ENCODE measurements at regions not wholly inside any gene's neighbourhood (a gene's known extent, or its start where the extent isn't known, plus 50 kb on each side); places are given as distances from the start of the nearest gene placed in this dataset.

DNA sequence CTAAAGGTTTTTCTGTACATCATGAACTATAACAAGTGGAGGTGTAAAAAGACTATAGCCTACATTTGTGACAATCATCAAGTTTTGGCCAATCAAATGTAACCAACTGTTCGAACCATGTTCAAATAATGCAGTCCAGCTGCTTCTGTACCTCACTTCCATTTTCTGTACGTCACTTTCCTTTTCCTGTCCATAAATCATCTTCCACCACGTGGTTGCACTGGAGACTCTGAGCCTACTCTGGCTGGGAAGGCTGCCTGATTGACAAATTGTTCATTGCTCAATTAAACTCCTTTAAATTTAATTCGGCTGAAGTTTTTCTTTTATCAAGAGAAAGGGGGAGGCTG, 270.4 kb upstream of the JARID2 start:
- FAIRE-seq (no peak), DNase-seq (ENCODE audit: low spot score) (no peak), ATAC-seq (no peak)
- Histone ChIP-seq H3K9ac (ENCODE audit: insufficient read depth, low read depth, low read length) (no peak overlapping the region), H3K27ac (ENCODE audit: extremely low read length, insufficient read depth, low read length) (no peak overlapping the region), H3K79me2 (ENCODE audit: insufficient read depth, low read length) (no peaks in the 10 kb centered on the region), H3K9me3 (ENCODE audit: low read length) (no peaks in the 10 kb centered on the region), H2AFZ (ENCODE audit: low read length) (no peak overlapping the region), H3K36me3 (replicated peaks in 1 of 2; ENCODE audit: control insufficient read depth in 1 of 2, insufficient read depth in 2 of 2, low read length in 2 of 2) (no peaks in the 10 kb centered on the region), H3K4me3 (replicated peaks in 1 of 3; ENCODE audit: insufficient read depth in 1 of 3, low read depth in 2 of 3, low read length in 3 of 3) (no peak overlapping the region), H3K27me3 (ENCODE audit: control insufficient read depth in 1 of 2, insufficient read depth in 2 of 2, low read length in 2 of 2) (no peaks in the 10 kb centered on the region), H3K4me1 (ENCODE audit: insufficient read depth, low read length) (no peaks in the 10 kb centered on the region), H4K20me1 (ENCODE audit: insufficient read depth, low read length) (no peaks in the 10 kb centered on the region), H3K4me2 (ENCODE audit: low read depth, low read length) (no peak overlapping the region)
- no TSS peak for BruUV-seq (replicated peaks)
- in situ Hi-C loops (cut with HindIII; ENCODE audit: extremely low pct_ligation_motif_present, low pct_unique_long_range_greater_than_20kb), result no loop called here
- POLR2A ChIA-PET, result no interaction called here
- CTCF ChIA-PET (ENCODE audit: low intra/inter-chr PET ratio, low total read pairs), result no interaction called here
- WGBS (ENCODE audit: low lambda C conversion rate), result 11% methylated on average over 4 of the region's 4 CpGs
- TF ChIP-seq CBX2 (IDR thresholded peaks at IDR 0.05; ENCODE audit: low read depth, low read length), result no peak
- TF ChIP-seq CBX2 (CRISPR knock-in tag; IDR thresholded peaks at IDR 0.05; ENCODE audit: low read depth), result no peak
- TF ChIP-seq GABPA (IDR thresholded peaks at IDR 0.05; ENCODE audit: low read depth, low read length), result no peak
- 0 out of 2 replicates have a peak, but pooled peaks have one; percentile 15 for TF ChIP-seq GABPA (CRISPR knock-in tag; IDR thresholded peaks at IDR 0.05; ENCODE audit: low read depth)
- TF ChIP-seq TAF1 (CRISPR knock-in tag; IDR thresholded peaks at IDR 0.05), result no peak
- no peak for TF ChIP-seq MTF2 (CRISPR knock-in tag; IDR thresholded peaks at IDR 0.05; ENCODE audit: borderline replicate concordance)
- no peak for TF ChIP-seq MAFK (conservative IDR thresholded peaks at IDR 0.05 in 1 of 2, IDR thresholded peaks at IDR 0.05 in 1 of 2; ENCODE audit: low read length in 2 of 2)
- intact Hi-C loops (cut with micrococcal nuclease; ENCODE audit: unreplicated experiment), result no loop called here

GRCh38 chr6:14977747-14978382, 268.0 kb upstream of the JARID2 start:
- no TSS peak for BruUV-seq (replicated peaks)
- H4K20me1 ChIP-seq (ENCODE audit: insufficient read depth, low read length), result no peaks in the 10 kb centered on the region
- no peak for ATAC-seq
- TF ChIP-seq ZNF7 (CRISPR knock-in tag; IDR thresholded peaks at IDR 0.05), result no peak
- 0 out of 2 replicates have a peak, but pooled peaks have one; percentile 5 for TF ChIP-seq CEBPB (IDR thresholded peaks at IDR 0.05; ENCODE audit: borderline replicate concordance, low read depth, low read length)
- H3K36me3 ChIP-seq (replicated peaks in 1 of 2; ENCODE audit: control insufficient read depth in 1 of 2, insufficient read depth in 2 of 2, low read length in 2 of 2), result no peaks in the 10 kb centered on the region
- 72% methylated on average over 1 of the region's 1 CpG for WGBS (ENCODE audit: low lambda C conversion rate)
- H3K79me2 ChIP-seq (ENCODE audit: insufficient read depth, low read length), result no peaks in the 10 kb centered on the region
- H3K4me3 ChIP-seq (replicated peaks in 1 of 3; ENCODE audit: insufficient read depth in 1 of 3, low read depth in 2 of 3, low read length in 3 of 3), result no peak overlapping the region
- H3K4me1 ChIP-seq (ENCODE audit: insufficient read depth, low read length), result no peaks in the 10 kb centered on the region
- no peak for DNase-seq (ENCODE audit: low spot score)
- in situ Hi-C loops (cut with HindIII; ENCODE audit: extremely low pct_ligation_motif_present, low pct_unique_long_range_greater_than_20kb) (no loop called here), intact Hi-C loops (cut with micrococcal nuclease; ENCODE audit: unreplicated experiment) (no loop called here)
- H3K27me3 ChIP-seq (ENCODE audit: control insufficient read depth in 1 of 2, insufficient read depth in 2 of 2, low read length in 2 of 2), result no peaks in the 10 kb centered on the region
- H3K9me3 ChIP-seq (ENCODE audit: low read length), result no peaks in the 10 kb centered on the region
- no peak overlapping the region for H3K27ac ChIP-seq (ENCODE audit: extremely low read length, insufficient read depth, low read length)
- no peak for FAIRE-seq
- ChIA-PET CTCF (ENCODE audit: low intra/inter-chr PET ratio, low total read pairs) (no interaction called here), POLR2A (no interaction called here)
- no peak overlapping the region for H2AFZ ChIP-seq (ENCODE audit: low read length)
- no peak overlapping the region for H3K9ac ChIP-seq (ENCODE audit: insufficient read depth, low read depth, low read length)
- H3K4me2 ChIP-seq (ENCODE audit: low read depth, low read length), result no peak overlapping the region

Measured in HepG2 (cell line).